HG03045 (cell line): ENCODE measurements at regions not wholly inside any gene's neighbourhood (a gene's known extent, or its start where the extent isn't known, plus 50 kb on each side); places are given as distances from the start of the nearest gene placed in this dataset.

Experiments
- ATAC-seq: cut with Tn5 transposase; IDR thresholded peaks from one replicate; pipeline ENCODE4 v1.9.1; 2021; ENCODE audit warnings: mild to moderate bottlenecking, moderate library complexity; ENCODE audit not compliant: unreplicated experiment

DNA sequence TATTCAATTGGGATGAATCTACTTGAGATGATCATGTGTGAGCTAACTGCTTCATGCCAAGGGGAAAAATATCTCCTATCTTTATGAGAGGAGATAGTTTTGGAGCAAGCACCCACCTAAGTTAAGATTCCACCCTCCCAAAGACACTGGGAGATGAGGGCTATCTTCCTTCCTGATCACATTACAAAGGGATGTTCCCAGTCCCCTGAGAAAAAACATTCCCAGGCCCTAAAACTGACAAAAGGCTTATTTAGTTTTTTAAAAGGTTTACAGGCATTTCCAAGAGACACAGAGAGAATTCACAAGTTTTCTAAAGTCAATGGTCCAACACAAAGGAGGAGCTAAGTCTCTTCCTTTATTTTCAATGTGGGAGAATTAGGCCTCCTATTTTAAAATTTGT, 401.5 kb downstream of the FBXO15 start:
- no peak for ATAC-seq

DNA sequence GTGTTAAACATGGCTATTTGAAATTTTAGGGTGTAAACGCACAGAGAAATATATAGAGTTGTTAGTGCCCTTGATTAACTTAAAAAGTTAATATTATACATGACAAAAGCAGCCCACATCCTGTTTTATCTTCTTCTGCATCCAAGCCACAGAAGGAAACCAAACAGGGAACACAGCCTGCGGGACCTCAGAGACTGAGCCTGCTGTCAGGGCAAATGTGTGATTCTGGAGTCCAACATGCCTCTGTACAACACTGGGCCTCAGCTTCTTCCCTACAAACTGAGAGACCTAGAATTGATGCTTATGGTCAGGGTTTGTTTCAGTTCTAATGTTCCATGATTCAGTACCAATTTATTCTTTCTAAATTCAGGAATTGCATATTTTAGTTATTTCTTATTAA, 404.7 kb downstream of the FBXO15 start:
- ATAC-seq = no peak

DNA sequence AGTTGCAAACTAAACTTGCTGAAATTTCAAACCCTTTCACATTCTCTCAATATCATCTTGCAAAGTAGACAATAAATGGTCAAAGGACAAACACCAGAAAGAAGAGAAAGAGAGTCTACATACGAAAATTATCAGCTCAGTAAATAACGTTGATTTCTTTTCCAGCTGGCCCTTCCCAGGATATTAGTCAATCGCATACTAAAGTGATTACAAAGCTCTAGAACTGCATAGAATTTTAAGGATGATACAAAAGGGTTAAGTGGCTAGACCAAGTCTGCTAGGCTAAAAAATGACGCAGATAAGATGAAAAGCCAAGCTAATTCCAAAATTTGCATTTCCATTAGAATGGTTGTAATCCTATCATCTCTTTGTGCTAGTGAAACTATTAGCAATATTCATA, 405.7 kb downstream of the FBXO15 start:
- no peak for ATAC-seq

DNA sequence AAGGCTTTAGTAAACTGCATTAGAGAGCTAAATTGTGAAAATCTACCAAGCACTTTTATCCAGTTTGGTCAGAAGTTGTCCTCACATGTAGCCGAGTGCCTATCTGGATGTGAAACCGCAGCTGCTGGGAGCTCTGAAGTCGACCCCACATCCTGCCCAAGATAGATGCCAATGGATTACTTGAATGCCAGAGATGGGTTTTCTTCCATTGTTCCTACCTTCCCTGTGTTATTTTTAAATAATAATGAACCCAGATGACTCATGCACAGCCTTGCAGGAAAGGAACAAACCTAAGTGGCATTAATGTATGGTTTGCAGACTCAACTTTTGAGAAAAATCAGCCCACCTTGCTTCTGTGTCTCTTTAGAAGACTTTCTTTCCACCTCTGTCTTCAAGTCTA, 408.5 kb downstream of the FBXO15 start:
- no peak for ATAC-seq

DNA sequence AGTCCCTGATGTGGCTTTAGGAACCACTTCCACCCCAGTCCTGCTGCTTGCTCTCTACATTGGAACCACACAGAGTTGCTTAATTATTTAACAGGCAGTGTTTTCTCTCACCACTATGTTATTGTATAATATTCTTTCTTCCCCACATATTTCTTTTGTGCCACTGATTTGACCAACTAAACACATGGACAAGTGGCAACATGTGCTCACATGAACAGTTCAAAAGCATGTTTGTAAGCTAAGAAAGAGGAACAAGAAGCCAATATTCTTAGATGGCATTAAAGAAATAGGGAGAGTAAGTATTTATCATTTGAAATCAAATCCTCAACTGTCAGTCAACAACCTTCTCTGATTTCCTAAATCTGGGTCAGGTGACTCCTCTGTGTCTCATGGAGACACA, 409.6 kb downstream of the FBXO15 start:
- no peak for ATAC-seq

DNA sequence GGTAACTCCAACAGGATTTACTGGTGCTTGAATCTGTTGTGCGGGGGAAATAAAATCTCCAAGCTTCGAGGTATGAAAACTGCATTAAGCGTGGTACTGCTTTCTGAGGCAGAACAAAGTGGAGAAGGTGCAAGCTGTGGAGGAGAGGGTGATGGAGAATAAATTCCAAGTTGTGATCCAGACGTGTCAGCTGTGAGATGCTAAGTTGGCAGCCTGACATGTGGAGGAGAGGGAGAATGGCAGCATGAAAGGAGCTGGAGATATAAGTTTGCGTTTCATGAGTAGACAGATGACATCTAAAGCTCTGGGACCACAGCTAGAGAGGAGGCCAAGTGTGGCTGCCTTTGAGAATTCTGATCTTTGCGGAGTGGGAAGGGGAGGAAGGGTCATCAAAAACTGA, 411.8 kb downstream of the FBXO15 start:
- ATAC-seq = no peak

DNA sequence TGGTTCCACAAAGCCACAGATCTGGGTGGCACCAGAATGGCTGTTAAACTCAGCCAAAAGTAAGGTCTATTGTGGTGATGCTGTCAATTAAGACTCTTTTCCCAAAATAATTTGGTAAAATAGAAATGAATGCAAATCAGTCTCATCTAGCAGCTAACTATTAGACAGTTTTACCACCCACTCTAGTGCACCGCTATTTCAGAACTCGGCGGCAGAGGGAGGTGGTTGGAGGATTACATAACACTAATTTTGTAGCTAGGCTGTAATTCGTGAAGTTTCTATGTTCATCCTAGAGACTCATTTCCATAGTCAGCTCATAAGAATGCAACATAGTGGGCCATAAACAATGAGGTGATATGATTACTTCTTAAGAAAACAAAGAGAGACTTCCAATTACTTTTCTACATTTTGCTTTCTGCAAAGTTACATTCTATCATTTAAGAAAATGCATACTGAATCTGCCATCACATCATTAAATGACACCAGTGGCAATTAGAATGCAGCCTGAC, 413.8 kb downstream of the FBXO15 start:
- no peak for ATAC-seq

DNA sequence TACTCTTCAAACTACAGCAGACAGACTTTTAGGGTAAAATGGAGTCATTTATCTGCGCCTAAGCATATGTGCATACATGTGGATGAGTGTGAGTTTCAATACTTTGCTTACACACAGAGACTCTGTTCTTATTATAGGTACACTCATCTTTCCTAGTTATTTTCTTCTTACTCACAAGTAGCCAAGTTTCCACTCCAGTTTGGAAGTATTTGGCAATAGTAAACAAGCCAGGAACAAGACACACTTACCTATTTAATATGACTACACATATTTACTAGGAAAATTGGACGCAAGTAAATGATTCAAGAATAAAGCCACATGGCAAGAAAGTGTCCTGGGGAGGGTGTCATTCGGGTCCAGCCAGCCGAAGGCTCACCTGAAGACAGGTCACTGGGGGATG, 414.3 kb downstream of the FBXO15 start:
- no peak for ATAC-seq

DNA sequence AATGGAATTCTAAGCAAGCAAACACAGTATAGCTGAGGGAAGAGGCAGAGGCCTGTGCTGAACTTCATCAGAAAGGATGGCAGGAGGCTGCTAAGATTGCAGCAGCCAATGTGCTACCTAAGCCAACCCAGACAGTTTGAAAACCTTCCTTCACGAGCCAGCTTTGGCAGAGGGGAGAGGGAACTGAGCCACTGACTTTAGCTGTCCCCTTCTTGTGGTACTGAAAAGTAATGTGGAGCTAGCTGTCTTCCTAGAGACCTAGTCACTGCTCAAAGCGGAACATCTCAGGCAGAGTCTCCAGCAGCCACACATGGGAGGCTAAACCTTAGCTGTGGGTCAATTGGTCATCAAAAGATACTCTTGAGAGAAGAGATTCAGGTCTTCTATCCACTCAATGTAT, 419.0 kb downstream of the FBXO15 start:
- no peak for ATAC-seq

DNA sequence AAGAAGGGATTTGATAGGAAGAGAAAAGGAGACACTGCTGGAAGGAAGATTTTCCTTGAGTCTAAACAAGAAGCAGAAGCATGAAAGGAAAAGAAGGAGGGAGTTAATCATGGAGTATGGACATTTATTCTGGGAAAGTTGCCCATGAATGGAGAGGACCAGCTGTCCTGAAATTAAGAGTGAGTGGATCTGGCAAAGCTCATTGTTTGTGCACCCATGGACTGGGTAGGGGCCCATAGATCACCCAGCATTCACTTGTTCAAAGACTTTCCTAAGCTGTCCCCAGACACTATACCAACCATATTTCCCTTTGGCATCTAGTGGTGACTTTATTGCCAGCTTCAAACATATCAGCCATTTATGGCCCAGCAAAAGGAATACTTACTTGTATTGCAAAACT, 422.7 kb downstream of the FBXO15 start:
- no peak for ATAC-seq

DNA sequence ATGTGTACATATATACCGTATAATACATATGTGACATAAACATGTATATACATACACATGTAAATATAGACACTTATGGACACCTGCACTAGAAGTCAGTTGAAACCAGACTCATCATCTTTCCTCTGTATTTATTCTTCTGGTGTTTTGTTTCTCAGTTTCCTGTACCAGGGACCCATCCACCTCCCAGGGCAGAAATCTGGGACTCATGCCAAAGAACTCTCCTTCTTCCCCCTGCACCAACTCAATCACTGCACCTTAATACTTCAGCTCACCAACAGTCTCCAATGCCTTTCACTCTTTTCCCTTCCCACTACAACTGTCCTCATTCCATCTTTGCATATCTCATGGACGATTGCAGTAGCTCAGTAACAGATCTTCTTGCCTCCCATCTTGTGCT, 428.0 kb downstream of the FBXO15 start:
- ATAC-seq = no peak

DNA sequence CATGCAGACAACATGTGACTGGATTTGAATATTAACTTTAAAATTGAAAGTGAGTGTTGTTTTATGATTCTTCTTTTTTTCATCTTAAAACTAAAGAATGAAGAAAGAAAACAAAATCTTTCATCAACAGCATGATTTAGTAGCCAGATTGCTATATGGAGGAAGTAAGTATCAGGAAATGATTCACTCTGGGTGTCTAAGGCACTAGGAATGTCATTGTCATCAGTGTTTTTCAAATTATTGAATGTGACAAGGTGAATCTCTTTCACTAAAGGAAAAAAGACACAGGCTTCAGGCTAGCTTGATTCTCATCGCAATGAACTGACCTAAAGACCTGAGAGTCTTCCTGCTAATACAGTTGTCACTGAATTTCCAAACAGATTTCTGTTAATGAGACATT, 430.1 kb downstream of the FBXO15 start:
- no peak for ATAC-seq

DNA sequence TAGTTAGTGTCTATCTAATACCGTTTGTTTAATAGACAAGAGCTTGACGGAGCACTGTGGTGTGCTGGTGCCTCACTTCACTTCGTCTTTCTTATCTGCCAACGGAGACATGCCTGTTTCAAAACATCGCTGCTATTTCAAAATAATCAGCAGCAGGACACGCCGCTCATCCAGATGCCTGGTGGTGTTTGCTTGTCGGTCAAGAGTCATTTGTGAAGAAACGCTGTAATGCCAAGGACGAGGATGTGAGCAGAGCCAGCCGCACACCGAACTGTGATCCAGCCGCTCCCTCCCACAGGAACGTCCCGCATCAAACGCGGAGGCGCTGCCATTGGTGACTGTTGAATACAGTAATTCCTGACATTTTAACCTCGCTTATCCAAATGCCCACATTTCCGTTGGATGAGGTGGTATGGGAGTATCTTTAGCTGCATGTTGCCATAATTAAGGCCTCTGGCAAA, 432.4 kb downstream of the FBXO15 start:
- no peak for ATAC-seq

DNA sequence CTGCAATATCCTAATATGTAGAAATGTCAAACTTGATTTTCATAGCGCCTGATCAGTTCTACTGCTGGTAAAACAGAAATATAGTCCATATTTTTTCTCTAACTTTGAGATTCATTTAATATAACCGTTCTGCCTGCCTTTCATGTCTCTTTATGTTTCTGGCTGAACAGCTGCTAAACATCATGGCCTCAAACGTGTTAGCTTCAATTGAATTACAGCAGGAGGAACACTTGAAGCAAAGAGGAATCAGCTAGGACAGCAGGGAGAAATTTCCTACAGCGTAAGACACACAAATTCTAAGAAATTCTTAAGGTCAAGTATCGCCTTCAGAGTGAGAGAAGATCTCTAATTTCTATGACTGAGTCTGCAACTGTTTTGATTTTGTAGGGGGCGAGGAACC, 433.2 kb downstream of the FBXO15 start:
- no peak for ATAC-seq

DNA sequence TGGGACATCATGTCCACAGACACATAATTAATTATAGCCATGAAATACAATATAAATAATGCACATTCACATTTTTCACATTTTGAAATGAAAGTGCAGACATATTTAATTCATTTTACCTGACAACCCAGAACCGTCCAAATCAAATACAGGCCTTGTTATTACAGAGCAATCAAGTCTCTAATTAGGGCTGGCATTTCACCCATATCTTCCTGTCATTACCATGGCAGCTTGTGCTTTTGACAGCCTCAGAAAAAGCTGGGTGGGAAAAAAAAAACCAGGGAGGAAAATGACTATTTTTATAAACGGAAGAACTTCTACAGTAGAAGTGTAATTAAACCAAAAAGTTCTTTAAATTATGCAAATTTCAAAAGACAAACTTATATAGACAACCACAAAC, 436.4 kb downstream of the FBXO15 start:
- no peak for ATAC-seq

DNA sequence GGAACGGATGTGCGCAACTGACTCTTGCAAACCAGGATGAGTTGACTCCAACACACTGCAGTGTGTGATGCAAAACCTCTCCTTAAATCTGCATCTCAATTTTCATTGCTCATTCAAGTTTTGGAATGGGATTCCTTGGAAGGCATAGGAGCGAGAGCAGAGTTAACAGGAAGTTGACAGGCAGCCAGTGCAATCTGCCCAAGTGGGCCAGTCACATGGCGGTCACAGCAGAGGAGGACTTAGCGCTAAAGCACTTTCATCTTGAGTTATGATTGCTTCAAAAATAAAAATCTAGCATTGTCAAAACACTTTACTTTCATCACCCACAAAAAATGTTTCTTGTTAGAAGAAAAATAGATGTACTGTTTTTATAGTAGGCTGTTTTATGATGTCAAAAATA, 439.0 kb downstream of the FBXO15 start:
- no peak for ATAC-seq

DNA sequence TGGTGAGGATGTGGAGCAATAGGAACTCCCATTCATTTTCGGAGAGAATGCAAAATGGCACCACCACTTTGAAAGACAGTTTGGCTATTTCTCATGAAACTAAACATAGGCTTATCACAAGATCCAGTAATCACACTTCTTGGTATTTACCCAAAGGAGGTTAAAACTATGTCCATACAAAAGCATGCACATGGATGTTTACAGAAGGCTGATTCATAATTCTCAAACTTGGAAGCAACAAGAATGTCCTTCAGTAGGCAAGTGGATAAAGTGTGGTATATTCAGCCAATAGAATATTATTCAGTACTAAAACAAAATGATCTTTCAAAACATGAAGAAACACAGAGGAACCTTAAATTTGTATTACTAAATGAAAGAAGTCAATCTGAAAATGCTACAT, 440.6 kb downstream of the FBXO15 start:
- ATAC-seq = no peak

DNA sequence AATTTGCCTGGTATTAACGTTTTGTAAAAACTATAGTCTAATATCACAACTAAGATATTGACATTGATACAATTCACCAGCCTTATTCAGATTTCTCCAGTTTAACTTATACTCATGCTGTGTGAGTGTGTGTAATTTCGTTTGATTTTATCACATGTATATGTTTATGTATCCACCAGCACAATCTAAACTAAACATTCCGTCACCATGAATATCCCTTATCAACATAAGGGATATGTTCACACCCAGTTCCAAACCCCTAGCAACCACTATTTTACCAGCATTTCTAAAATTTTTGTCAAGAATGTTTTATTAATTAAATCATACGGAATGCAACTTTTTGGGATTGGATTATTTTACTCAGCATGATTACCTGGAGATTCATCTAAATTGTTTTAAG, 450.3 kb downstream of the FBXO15 start:
- ATAC-seq = no peak

DNA sequence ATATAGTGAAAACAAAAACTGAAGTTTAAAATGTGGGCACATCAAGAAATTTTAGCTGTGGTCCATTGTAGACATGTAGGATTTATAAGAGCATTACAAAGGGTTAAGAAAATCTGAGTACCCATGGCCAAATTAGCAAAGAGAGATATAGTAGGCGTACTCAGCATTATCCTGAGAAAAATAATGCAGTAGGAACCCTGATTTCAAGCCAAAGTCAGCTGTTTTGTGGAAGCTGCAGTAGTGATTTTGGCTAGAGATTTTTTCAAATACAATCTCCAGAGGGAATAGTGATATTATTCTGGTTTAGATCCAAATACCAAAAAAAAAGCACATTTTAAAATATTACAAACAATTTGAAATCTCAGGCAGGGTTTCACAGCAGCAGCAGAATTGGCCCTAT, 450.9 kb downstream of the FBXO15 start:
- no peak for ATAC-seq

DNA sequence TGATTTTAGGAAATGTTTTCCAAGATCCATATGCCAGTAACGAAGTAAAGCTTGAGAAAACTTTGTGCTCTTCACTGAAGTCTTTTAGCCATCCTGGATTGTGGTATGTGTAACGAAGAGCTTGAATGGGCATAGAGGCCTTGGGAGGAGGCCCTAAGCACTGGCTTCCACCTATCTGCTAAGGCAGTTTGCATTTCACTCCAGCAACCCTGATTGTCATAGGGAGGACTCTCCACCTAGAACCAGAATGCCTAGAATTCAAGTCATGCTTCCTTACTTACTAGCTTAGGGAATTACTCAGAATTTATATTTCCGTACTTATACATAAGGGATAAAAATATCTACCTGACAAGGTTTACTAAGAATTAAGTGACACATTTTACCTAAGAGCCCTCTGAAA, 451.5 kb downstream of the FBXO15 start:
- no peak for ATAC-seq

DNA sequence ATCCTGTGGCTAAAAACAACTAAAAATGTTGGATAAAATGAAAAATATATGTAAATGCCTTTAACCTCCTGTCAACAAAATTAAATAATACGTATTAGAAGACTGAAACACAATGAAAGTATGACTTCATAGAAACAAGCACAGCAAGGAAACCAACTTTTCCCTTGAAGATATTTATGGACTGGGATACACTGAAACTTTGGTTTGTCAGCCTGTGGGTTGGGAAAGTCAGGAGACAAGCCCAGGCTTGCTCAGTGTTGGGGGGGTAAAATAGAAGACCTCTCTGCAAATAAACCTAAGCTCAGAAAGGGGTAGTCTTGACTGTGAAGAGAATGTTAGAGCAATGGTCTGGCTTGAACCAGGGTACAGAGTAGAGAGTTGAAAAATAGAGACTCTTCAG, 454.5 kb downstream of the FBXO15 start:
- ATAC-seq = no peak

DNA sequence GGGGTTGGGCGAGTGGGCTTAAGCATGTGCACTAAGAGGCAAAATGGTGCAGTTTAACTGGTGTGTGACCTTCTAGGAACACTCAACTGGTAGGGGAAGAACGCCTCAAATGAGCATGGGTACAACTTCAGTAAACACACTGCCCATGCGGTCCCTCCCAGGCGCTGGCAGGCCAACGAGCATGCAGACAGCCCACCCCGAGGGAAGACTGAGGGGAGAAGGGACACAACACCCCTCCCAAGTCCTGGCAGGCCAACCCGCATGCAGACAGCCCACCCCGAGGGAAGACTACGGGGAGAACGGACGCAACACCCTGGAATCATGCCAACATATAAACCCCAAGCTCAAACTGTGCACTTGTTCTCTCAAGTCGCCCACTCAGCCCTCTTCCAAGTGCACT, 456.0 kb downstream of the FBXO15 start:
- ATAC-seq = no peak

DNA sequence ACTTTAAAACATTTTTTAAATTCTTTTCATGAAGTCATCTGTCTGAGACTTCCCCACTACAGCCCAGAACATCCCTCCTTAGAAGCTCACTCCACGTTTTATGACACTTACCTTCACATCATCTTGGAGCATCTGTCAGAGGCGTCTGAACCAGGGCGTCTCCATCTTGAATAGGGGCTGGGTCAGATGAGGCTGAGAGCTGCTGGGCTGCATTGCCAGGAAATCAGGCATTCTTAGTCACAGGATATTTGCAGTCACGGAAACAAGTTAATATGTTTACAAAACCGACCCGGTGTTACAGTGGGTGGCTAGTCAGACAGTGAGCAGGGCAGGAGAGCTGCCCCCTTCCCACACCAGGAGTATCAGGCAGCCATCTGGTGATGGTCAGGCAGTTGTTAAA, 456.5 kb downstream of the FBXO15 start:
- no peak for ATAC-seq

DNA sequence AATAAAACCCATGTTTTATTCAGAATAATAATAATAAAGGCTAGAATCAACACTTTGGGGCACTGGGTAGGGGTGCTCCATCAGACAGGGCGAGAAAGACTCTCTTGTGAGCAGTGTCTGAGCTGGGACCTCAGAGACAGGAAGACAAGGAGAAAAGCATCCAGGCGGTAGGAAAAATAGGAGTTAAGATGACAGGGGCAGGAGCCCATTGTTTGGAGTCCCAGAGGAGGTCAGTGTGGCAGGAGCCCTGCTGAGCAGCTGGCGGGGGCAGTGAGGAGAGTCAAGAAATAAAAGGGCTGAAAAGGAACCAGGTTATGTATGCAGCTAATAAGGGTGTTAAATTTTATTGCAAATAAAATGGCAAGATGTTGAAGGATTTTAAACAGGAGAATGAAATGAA, 457.4 kb downstream of the FBXO15 start:
- ATAC-seq = no peak
